Left lung (tissue), 4 donors: ENCODE measurements at regions not wholly inside any gene's neighbourhood (a gene's known extent, or its start where the extent isn't known, plus 50 kb on each side); places are given as distances from the start of the nearest gene placed in this dataset.

Source experiments
- ATAC-seq: fragments of 200-7000 bp; cut with Tn5 transposase; one replicate; pipeline ENCODE4 v1.9.1; 2020; ENCODE audit warnings: moderate library complexity
- DNase-seq, 4 donors: peaks; one replicate each; pipeline ENCODE4 v3.0.0-alpha.2; 2013 to 2020
- H3K27ac ChIP-seq, 2 donors: fragments of 200-600 bp; sonication (generic) in 1 of 2; one replicate each; pipeline versions ENCODE4 v1.5.0 to v1.8.0; 2020 to 2021
- H3K27me3 ChIP-seq, 2 donors: fragments of 200-600 bp; sonication (generic) in 1 of 2; one replicate each; pipeline versions ENCODE4 v1.5.0 to v1.8.0; 2020 to 2021
- H3K36me3 ChIP-seq, 2 donors: fragments of 200-600 bp; sonication (generic) in 1 of 2; one replicate each; pipeline versions ENCODE4 v1.5.0 to v1.8.0; 2020 to 2021
- H3K4me1 ChIP-seq, 2 donors: fragments of 200-600 bp; one replicate each; pipeline ENCODE4 v1.8.0; 2021
- H3K4me3 ChIP-seq, 2 donors: fragments of 200-600 bp; sonication (generic) in 1 of 2; one replicate each; pipeline versions ENCODE4 v1.5.0 to v1.8.0; 2020 to 2021; ENCODE audit warnings: mild to moderate bottlenecking in 1 of 2
- H3K9me3 ChIP-seq, 2 donors: fragments of 200-600 bp; sonication (generic) in 1 of 2; one replicate each; pipeline versions ENCODE4 v1.5.0 to v1.8.0; 2020 to 2021
- CTCF ChIP-seq, 2 donors: fragments of 200-600 bp; sonication (generic) in 1 of 2; IDR thresholded peaks; one replicate each; pipeline versions ENCODE4 v1.5.0 to v1.8.0; 2021; ENCODE audit warnings: antibody characterized with exemption in 2 of 2
- intact Hi-C, 2 donors: fragments of 100-400 bp; cut with DNase I; formaldehyde crosslinking; loops; one replicate each; pipeline versions ENCODE4 v1.11.2 to v1.14.2; 2022
- donor health status: DM: no; HTN: yes; CAD: no.
- donor health status: DM: no; HTN: no; CAD: no.

GRCh38 chr13:55571237-55571867 is 1569.4 kb upstream of the PRR20A start:
- Histone ChIP-seq H3K9me3 (no peaks in the 10 kb centered on the region), H3K27me3 (no peaks in the 10 kb centered on the region), H3K4me1 (no peaks in the 10 kb centered on the region), H3K27ac (no peak overlapping the region), H3K36me3 (no peaks in the 10 kb centered on the region), H3K4me3 (no peak overlapping the region)
- intact Hi-C loops: no loop called here
- TF ChIP-seq CTCF (IDR thresholded peaks at IDR 0.05): no peak
- no peak for DNase-seq
- ATAC-seq: no peak

- intact Hi-C loops: no loop called here
- no peak overlapping the region for H3K27ac ChIP-seq
- no peaks in the 10 kb centered on the region for H3K27me3 ChIP-seq
- H3K9me3 ChIP-seq: no peaks in the 10 kb centered on the region
- ATAC-seq (no peak), DNase-seq (no peak)
- no peak for TF ChIP-seq CTCF (IDR thresholded peaks at IDR 0.05)
- H3K36me3 ChIP-seq: no peaks in the 10 kb centered on the region
- no peak overlapping the region for H3K4me3 ChIP-seq
- no peaks in the 10 kb centered on the region for H3K4me1 ChIP-seq
Measured at GRCh38 chr13:55572408-55572807, 1568.3 kb upstream of the PRR20A start.

- intact Hi-C loops: no loop called here
- no peak for ATAC-seq
- H3K27ac ChIP-seq: no peak overlapping the region
- no peak for TF ChIP-seq CTCF (IDR thresholded peaks at IDR 0.05)
- H3K4me3 ChIP-seq: no peak overlapping the region
- DNase-seq: no peak
- H3K36me3 ChIP-seq: no peaks in the 10 kb centered on the region
- no peaks in the 10 kb centered on the region for H3K9me3 ChIP-seq
- H3K4me1 ChIP-seq: no peaks in the 10 kb centered on the region
- no peaks in the 10 kb centered on the region for H3K27me3 ChIP-seq
Measured at GRCh38 chr13:55572862-55573261, 1567.9 kb upstream of the PRR20A start.

- Histone ChIP-seq H3K36me3 (no peaks in the 10 kb centered on the region), H3K27me3 (no peaks in the 10 kb centered on the region), H3K4me1 (no peaks in the 10 kb centered on the region), H3K27ac (no peak overlapping the region), H3K4me3 (no peak overlapping the region), H3K9me3 (peaks cover 0 to 1% of the 10 kb centered on the region in 2 donors)
- DNase-seq (no peak), ATAC-seq (no peak)
- no peak for TF ChIP-seq CTCF (IDR thresholded peaks at IDR 0.05)
- intact Hi-C loops: no loop called here
Measured at GRCh38 chr13:55573565-55573964, 1567.2 kb upstream of the PRR20A start.

GRCh38 chr13:55576389-55576788 is 1564.3 kb upstream of the PRR20A start:
- no peaks in the 10 kb centered on the region for H3K4me1 ChIP-seq
- DNase-seq (no peak), ATAC-seq (no peak)
- TF ChIP-seq CTCF (IDR thresholded peaks at IDR 0.05): no peak
- H3K4me3 ChIP-seq: no peak overlapping the region
- peaks cover 0 to 1% of the 10 kb centered on the region in 2 donors for H3K9me3 ChIP-seq
- no peaks in the 10 kb centered on the region for H3K36me3 ChIP-seq
- H3K27me3 ChIP-seq: no peaks in the 10 kb centered on the region
- no peak overlapping the region for H3K27ac ChIP-seq
- intact Hi-C loops: no loop called here
